GM18861 (cell line): ENCODE measurements at regions not wholly inside any gene's neighbourhood (a gene's known extent, or its start where the extent isn't known, plus 50 kb on each side); places are given as distances from the start of the nearest gene placed in this dataset.
"Not testable (repeated sequence)": the region's sequence is repeated elsewhere in the genome, so short reads cannot be mapped to it uniquely, and the experiment has no call there.

Experiments used
- ATAC-seq: cut with Tn5 transposase; IDR thresholded peaks from one replicate; pipeline ENCODE4 v1.9.1; 2021; ENCODE audit not compliant: unreplicated experiment

DNA sequence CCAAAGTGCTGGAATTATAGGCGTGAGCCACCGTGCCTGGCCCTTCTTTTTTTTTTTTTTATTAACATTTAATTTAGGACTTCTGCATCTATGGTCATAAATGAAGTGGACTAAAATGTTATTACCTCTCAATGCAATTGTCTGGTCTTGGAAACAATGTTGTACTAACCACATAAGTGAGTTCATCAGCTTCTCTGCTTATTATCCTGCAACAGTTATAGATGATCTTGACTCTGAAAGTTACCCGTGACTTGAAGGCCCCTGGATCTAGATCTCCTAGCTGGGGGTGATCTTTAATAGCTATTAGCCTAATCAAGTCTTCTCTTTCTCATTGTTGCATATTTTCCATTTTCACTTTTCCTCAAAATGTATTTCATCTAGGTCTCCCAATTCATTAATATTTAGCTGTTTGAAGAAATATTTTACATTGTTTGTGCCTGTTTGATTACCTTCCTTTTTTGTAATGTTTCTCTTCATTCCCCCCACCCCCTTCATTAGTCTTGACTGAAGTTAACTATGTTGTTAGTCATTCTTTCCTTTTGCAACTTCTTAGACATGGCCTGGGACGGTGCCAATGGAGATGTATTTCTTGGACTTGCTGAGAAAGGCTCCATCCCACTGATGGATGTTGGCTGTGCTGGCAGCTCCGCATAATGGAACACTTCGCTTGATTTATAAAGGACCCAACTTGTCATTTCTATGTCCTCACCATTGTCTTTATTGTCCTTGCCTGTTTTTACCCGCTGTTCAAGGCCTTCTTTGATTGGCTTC, 141.6 kb upstream of the RIOK3 start:
- no peak for ATAC-seq

DNA sequence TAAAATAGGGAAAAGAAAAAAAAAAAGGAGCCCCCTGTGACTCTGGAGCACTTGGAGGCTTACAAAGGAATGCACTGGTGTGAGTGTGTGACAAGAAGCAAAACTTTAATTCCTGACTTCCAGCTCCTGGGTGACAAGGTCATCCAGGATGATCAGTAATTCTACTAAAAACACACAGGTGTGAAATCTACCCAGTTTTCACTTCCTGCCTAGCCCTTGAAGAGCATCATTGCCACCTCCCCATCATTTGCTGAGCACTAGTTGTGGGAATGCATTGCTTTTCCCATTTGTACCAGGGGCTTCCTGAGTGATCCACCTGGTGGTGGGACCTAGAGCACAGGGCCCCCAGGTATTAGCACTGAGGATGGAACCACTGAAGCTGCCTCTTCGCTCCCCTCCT, 139.7 kb upstream of the RIOK3 start:
- ATAC-seq, result no peak

DNA sequence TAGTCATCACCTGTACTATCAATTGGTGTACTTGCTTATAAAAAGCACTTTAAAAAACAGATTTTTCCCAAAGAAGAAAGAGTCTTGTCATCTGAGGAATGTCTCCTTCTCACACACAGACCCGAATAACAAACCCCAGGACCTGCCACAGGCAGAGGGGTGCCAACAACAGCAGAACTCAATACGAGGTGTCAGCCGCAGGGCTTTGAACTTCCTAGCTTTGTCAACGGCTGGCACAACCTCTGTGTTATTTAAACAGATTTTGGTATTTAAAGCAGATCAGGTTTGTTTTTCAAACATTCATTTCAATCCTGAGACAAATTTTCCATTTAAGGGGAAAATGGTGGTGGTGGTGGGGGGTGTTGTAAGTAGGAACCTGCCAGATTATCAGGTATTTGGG, 138.4 kb upstream of the RIOK3 start:
- no peak for ATAC-seq

DNA sequence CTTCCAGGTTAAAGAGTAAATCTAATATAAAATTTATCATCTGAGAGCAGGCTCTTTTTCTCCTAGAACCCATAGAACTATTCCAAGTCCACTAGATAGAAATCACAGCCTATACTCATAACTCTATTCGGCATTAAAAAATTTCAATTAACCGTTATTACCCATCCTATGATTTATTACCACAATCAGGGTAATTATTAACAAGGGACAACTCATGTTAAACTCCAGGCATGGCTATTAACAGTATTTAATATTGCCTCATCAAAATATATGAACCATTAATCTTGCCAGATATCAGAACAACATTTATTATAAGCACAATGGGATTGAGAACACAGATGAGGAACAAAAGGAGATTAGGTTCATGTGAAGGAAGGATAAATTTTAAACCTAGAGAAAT, 136.8 kb upstream of the RIOK3 start:
- no peak for ATAC-seq

DNA sequence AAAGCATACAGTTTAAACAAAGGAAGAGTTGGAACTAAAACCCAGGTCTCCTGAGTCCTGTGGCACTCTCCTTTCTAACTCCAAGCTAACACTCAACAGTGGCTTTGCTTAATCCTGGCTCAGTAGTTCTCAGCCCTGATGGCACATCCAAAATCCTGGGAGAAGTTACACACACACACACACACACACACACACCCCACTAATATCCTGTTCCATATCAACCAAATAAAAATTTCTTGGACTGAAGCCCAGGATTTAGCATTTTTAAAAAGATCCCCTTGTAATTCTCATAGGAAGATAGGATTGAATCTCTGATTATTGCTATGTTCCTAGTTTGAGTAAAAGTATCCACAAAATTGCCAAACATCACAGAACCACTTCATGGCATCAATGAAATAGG, 136.1 kb upstream of the RIOK3 start:
- ATAC-seq, result no peak

DNA sequence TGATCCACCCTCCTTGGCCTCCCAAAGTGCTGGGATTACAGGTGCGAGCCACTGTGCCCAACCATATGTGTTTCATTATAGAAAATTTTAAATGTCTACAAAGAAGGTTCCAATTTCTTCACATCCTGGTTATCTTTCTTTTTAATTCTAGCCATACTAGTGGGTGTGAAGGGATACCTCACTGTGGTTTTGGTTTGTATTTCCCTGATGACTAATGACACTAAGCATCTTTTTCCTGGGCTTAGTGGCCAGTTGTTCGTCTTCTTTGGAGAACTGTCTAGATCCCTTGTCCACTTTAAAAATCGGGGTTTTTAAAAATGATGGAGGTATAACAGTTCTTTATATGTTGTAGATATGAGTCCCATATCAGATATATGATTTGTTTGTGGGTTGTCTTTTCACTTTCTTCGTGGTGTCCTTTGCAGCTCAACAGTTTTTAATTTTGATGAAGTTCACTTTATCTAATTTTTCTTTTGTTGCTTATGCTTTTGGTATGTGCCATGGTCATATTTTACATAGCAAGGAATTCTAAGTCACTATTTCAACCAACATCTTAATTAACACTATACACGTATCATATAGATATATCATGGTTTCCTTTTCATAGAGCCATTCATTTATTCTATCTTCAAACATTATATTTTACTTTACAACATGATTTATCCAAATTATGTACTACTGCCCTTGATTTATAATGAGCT, 135.0 kb upstream of the RIOK3 start:
- ATAC-seq, result no peak

DNA sequence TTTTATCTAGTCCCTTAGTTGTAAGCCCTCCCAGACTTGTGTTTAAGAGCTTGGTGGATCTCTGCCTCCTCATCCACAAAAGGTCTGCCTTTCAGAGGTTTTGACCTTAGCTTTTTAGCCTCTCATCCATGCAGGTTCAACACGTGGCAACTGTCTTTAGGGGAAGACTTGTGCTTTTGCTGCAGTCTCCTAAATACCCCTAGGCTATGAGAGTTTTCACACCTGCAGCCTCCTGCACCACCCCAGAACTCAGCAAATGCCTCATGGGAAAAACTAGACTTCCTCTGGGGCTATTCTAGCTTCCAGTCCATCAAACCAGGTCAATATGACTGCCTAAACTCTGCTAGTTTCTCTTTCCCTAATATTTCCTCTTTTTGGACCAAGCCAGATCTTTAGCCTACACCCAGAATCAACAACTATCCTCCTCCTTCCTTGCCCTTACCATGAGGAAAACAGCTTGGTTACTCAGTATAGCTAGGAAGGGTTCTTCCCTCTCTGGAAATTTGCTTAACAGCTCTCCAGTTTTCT, 132.3 kb upstream of the RIOK3 start:
- ATAC-seq, result no peak

DNA sequence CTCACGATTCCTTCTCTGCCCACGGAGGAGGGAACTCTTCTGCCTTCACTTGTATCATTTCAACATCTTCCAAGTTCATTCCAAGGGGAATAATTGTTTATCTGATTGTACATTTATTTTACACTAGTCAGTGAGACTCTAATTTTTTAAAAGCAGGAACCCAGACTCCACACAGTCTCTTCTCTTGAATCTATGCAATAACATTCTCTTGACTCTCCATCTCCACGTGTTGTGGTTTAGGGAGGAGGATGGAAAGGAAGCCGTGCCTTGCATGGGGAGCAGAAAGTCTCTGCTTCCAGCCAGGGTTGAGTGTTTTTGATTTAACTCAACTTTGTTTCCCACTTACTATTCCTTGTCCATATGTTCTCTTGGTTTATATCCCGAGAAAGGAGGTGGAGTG, 131.1 kb upstream of the RIOK3 start:
- no peak for ATAC-seq

DNA sequence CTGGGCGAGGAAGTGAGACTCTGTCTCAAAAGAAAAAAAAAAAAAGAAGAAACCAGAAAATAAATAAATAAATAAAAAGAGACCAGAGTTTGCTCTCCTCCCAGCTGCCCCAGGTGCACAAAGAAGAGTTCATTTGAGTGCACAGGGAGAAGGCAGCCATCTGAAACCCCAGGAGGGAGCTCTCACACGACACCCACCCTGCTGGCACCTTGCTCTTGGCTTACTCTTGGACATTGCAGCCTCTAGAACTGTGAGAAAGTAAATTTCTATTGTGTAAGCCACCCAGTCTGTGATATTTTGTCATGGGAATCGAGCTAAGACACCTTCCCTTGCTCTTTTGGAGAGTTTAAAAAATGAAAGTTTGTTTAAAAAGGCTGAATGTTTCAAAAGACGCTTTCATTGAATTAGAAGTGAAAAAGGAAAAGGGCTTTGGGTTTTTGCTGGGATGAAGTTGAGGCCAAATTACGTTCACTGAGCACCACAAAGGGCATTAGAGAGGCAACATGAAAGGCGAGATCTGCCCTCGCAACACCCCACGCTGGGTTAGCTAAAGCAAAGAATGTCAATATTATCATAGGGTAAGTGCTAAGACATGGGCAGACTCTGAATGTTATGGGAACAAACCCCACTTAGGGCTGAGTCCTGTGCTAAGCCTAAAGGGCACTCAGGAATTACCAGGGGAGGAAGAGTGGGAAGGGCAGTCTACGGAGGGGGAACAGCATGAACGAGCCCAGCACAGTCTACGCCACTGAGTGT, 128.9 kb upstream of the RIOK3 start:
- no peak for ATAC-seq

DNA sequence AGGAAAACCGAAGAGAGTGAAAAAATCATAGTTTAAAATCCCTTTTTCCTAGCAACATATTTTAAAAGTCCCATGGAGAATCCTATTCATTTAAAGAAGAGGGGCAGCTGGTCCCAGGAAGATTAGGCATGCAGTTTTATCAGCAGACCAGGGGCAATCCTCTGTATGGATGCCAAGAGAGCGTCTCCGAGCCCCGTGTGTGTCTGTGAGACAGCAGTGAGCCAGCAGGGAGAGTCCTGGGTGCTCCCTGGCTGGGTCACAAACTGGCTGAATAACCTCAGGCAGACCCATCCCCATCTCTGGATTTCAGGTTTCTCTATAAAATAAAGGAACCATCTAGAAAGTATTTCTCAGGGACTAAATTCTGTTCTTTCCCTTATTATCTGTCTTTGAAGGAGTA, 128.2 kb upstream of the RIOK3 start:
- ATAC-seq, result no peak

DNA sequence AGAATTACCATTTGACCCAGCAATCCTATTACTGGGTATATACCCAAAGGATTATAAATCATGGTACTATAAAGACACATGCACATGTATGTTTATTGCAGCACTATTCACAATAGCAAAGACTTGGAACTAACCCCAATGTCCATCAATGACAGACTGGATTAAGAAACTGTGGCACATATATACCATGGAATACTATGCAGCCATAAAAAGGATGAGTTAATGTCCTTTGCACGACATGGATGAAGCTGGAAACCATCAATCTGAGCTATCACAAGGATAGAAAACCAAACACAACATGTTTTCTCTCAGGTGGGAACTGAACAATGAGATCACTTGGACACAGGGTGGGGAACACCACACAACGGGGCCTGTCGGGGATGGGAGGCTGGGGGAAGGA, 123.4 kb upstream of the RIOK3 start:
- not testable (repeated sequence) for ATAC-seq

DNA sequence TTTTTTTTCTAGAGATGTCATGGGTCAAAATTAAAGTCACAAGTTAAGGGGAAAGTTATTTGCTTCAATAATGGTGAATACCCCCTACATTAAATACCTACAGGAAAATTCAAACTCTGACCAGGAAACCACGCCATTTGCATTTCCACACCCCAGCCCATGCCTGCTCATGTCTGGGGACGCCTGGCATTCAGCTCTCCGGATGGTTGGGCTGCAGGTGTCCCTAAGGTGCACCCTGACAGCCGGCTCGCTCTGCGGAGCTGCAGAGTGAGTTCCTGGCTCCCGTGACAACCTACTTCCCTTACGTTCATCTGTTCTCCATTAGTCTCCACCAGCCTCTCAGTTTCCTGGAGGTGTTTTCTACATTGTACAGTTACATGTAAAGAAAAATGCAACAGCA, 122.7 kb upstream of the RIOK3 start:
- ATAC-seq, result peak; percentile 88

DNA sequence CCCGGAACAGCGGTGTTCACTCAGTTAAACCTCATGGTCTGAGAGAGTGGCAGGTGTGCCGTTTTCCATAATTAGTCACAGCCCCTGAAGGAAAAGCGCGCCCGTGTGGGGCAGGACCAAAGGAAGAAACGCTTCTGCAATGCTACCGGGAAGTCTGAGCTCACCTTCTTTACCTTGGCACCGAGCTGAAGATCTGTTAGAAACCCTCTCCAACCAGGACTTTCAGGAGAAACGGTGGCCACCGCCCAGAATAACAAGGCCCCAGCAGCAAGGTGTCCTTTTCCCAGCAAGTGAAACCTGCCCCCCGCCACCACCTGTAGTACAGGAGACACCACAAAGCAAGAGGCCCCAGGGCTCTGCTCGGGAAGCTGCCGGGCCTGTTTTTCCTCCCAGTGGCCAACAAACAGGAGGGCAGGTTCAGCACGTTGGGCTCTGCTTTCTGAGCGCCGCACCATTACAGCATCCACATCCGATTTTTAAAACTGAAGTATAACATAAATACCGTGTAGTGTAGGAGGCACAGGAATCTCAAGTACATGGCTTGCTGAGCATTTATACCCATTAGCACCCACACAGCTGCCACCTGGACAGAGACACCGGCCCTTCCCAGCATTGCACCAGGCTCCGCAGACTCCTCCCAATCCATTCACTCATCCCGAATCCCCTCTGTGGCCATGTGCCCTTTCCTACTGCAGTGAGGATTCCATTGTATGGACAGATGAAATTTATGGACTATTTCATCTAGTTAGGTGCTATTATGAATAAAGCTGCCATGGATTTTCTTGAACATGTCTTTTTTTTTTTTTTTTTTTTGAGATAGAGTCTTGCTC, 121.8 kb upstream of the RIOK3 start:
- no peak for ATAC-seq

DNA sequence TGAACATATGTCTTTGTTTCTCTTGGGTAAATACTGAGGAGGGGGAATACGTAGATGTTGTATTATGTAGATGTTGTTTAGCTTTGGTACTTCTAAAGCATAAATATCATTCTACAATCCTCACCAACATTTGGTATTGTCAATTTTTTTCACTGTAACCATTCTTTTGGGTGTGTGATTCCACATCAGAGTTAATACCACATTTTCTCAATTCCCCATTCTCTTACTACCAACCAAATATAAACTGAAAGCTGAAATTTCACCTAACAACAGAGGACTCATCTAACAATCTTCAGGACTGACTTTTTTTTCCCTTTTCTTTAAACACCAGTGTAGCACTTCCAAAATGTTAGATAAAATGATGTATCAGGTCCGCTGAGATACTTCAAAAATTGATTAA, 120.7 kb upstream of the RIOK3 start:
- no peak for ATAC-seq

DNA sequence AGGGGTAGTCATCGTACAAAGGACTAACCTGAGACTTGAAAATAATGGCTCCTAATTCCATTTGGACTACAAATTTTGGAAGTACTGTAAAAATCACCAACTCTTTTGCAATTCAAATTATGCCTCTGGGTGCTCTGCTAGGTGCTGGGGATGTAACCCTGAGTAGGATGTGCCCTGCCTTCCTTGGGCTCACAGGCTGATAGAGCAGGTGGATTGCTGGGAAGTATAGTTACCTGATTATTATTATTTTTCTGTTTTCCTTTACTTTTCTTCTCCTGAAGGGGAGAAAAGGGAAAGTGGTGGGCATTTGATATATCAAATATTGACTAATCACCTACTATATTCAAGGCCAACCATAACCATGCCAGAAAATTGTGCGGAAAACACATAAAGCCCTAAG, 119.3 kb upstream of the RIOK3 start:
- ATAC-seq, result no peak

DNA sequence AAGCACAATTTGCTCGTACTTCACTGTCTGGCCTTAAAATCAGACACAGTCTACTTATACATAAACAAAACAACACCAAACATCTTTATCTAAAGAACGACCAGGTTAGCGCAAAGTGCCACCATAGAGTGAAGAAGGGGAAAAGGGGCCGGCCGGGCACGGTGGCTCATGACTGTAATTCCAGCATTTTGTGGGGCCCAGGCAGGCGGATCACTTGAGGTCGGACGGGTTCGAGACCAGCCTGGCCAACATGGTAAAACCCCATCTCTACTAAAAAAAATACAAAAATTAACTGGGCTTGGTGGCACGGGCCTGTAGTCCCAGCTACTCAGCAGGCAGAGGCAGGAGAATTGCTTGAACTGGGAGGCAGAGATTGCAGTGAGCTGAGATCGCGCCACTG, 118.5 kb upstream of the RIOK3 start:
- ATAC-seq, result no peak

DNA sequence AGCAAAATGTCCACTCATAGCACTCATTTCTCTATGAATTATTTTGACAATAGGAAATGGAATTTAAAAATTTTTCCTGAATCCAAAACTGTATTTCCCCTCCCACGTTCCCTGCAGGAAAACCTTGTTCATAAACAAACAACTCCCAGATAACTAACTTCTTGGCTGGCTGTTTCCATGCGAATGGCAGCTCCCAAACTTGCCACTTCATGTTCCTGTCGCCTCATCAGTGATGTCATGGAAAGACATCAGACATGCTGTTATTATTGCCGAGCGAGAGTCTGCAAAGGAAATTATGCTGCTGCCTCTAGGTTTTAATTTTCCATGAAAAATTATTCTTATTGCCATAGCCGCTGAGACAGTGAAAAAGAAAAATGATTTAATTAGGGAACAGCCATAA, 117.0 kb upstream of the RIOK3 start:
- ATAC-seq, result no peak

DNA sequence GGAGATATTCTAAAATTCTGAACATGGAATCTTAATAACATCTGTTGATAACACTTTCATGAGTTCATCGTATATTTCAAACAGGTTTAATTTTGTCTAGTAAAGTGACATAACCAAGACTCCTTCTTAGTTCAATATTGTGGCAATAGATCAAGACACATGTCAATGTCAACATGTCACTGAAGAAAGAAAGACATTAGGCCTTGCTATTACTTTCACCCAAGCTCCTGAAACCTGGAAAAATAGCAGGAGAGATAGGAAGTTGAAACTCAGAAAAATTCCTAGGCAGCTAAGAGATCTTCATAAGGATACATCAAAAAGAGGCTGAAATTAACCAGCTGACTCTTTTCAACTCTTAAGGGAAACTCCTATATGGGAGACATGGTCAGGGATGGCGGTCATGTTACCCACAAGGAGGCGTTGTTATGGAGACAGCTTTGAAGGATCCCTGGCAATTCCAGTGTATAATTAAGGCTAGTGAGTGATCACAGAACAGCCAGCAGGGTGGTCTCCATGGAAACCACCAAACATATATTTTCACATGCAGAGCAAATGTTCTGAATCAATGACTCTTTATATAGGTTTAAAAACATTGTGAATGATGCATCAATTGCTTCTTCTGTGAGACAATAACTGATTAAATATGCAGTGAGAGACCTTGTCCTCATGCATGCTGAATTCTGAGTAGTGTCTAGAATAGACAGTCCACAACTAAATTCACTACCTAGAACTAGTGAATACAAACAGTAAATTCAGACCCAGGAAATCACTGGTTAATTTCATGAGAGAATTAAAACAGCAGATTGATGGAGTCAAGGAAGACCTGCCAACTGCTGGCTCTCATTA, 115.3 kb upstream of the RIOK3 start:
- no peak for ATAC-seq

DNA sequence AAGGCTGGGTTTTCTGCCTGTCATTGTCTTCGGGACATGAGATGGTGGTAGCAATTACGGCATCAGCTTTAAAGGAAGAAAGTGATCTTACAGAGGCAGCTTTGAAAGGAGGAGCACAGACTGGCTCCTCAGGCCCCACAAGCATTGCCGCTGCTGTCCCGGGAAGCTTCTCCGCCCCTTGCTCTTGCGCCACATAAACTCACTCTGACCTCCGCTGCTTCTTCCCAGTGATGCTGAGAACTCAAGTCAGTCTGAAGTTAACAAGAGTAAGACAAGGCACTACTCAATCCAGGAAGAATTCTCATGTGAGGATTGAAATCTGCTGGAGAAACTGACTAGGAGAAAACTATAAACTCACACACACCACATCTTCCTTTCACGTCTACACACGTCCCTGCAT, 112.4 kb upstream of the RIOK3 start:
- no peak for ATAC-seq

DNA sequence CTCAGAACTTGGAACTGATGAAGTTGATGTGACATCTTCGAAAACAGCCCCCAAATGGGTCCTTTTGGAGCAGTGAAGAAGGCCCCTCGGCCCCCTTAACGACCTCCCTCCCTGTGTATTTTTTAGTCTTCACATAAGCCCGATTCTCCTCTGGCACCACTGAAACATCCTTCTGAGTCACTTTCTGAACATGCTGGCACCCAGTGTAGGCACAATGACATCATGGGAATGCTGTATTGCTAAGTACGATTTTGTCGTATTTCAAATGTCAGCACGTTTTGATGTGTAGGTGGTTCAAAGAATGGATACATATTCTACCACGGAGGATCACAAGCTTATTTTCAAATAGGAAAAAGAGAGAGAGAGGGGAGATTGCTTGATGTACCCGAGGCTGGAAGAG, 111.7 kb upstream of the RIOK3 start:
- no peak for ATAC-seq
